ENCODE measurements at regions not wholly inside any gene's neighbourhood (a gene's known extent, or its start where the extent isn't known, plus 50 kb on each side); places are given as distances from the start of the nearest gene placed in this dataset.

DNA sequence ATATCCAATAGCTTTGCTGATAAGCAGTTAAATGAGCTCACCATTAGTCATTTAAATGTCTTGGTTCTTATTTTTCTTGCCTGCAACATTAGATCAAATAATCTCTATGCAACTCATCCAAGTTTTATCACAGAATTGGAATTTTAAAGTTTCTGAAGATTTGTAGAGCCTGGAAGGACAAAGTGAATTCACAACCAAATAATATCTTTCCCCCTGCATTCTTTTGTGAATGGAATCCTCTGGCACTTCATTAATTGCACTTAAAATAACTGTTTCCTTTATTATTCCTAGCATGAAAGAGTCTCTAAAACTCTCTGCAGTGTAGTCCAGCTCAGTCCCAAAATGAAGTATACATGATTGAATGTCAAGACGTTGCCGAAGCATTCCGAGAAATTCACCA lies 345.6 kb upstream of the TGFBR2 start:
- Histone ChIP-seq H2AK5ac (ENCODE audit: low read depth, low read length) (no peak overlapping the region), H3K23me2 (ENCODE audit: low read depth, low read length) (no peaks in the 10 kb centered on the region; the same call in 1 of the 2 replicates), H4K91ac (replicated peaks; ENCODE audit: insufficient read length, low read length) (no peak overlapping the region), H3K4me3 (ENCODE audit: extremely low read depth in 1 of 4, insufficient read depth in 2 of 4, low read depth in 3 of 4, low read length in 4 of 4) (no peak overlapping the region), H2BK120ac (replicated peaks; ENCODE audit: low read depth, low read length) (no peak overlapping the region), H3K36me3 (ENCODE audit: control insufficient read depth in 2 of 4, insufficient read depth in 4 of 4, low read length in 3 of 4) (no peaks in the 10 kb centered on the region), H2BK5ac (ENCODE audit: low read depth, low read length) (no peak overlapping the region), H2BK15ac (ENCODE audit: low read length) (no peak overlapping the region), H3K4me1 (replicated peaks in 1 of 4; ENCODE audit: control insufficient read depth in 3 of 4, insufficient read depth in 4 of 4, low read length in 3 of 4) (peaks cover 0 to 11% (median 8%) of the 10 kb centered on the region in 4 experiments; a peak in 4 of 7 replicates), H3K18ac (ENCODE audit: extremely low read depth, low read length) (no peak overlapping the region), H3K9me3 (ENCODE audit: insufficient read depth in 2 of 2, low read depth in 1 of 2, low read length in 1 of 2) (0 out of 4 replicates have a peak, but pooled peaks cover 0 to 2% of the 10 kb centered on the region in 2 experiments), H2BK12ac (ENCODE audit: low read depth, low read length) (no peak overlapping the region), H4K20me1 (replicated peaks in 1 of 2; ENCODE audit: control insufficient read depth in 1 of 2, insufficient read depth in 2 of 2, low read length in 2 of 2) (no peaks in the 10 kb centered on the region), H3K56ac (replicated peaks; ENCODE audit: insufficient read length, low read depth, low read length) (no peak overlapping the region), H4K8ac (ENCODE audit: extremely low read depth, insufficient read depth, low read length) (no peak overlapping the region), H4K5ac (ENCODE audit: insufficient read length, low read depth, low read length) (no peak overlapping the region), H3K27me3 (replicated peaks in 1 of 4; ENCODE audit: control insufficient read depth in 3 of 4, extremely low read depth in 1 of 4, insufficient read depth in 3 of 4, low read length in 3 of 4) (no peaks in the 10 kb centered on the region), H3K27ac (ENCODE audit: low read depth, low read length) (no peak overlapping the region), H3K14ac (ENCODE audit: insufficient read length) (no peak overlapping the region), H3K23ac (ENCODE audit: insufficient read length) (no peak overlapping the region), H3K79me1 (ENCODE audit: low read depth, low read length) (no peaks in the 10 kb centered on the region), H3K79me2 (ENCODE audit: control insufficient read depth in 1 of 2, insufficient read depth in 2 of 2, low read length in 2 of 2) (no peaks in the 10 kb centered on the region), H2BK20ac (ENCODE audit: low read length) (no peak overlapping the region), H3K4ac (replicated peaks; ENCODE audit: insufficient read length, low read depth, low read length) (no peak overlapping the region), H2AFZ (ENCODE audit: low read length) (no peak overlapping the region), H3K9ac (replicated peaks in 1 of 4; ENCODE audit: extremely low read depth in 1 of 4, low read depth in 3 of 4, low read length in 3 of 4) (no peak overlapping the region), H3K4me2 (ENCODE audit: insufficient read depth in 1 of 2, low read depth in 2 of 2, low read length in 2 of 2) (no peak overlapping the region)
- FAIRE-seq (no peak), DNase-seq (ENCODE audit: low read depth in 1 of 2, low spot score in 2 of 2) (no peak)
- ChIA-PET POLR2A (ENCODE audit: partially characterized antibody) (no interaction called here), CTCF (ENCODE audit: partially characterized antibody) (interaction anchor here (0.7 to 3.9 kb wide), 3 partner anchors 15 to 193 kb away, joined by 3 to 17 read pairs (median 3); no protein-coding TSS in a partner anchor)
- 59% methylated on average over 3 of the region's 3 CpGs; no CpG with 5 or more reads in 1 of the 2 experiments for WGBS, 2 experiments (ENCODE audit: extremely low coverage in 1 of 2, insufficient coverage in 1 of 2, insufficient read length in 1 of 2, insufficient replicate concordance in 2 of 2, low coverage in 1 of 2, low lambda C conversion rate in 2 of 2, missing lambda C conversion rate in 1 of 2)
- TF ChIP-seq POLR2AphosphoS5 (IDR thresholded peaks at IDR 0.05; ENCODE audit: low read depth, low read length) (no peak), SRF (IDR thresholded peaks at IDR 0.05; ENCODE audit: low read depth, low read length) (no peak), CBX5 (IDR thresholded peaks at IDR 0.05; ENCODE audit: low read depth, low read length) (no peak), EZH2 (IDR thresholded peaks at IDR 0.05; ENCODE audit: low read depth, low read length, severe bottlenecking) (no peak), RBBP5 (IDR thresholded peaks at IDR 0.05; ENCODE audit: borderline replicate concordance, low read depth, low read length) (no peak), PHF8 (conservative IDR thresholded peaks at IDR 0.05; ENCODE audit: low read depth, low read length) (no peak), SIN3A (conservative IDR thresholded peaks at IDR 0.05 in 1 of 2, IDR thresholded peaks at IDR 0.05 in 1 of 2; ENCODE audit: low read depth in 1 of 2, low read length in 2 of 2) (no peak), EGR1 (IDR thresholded peaks at IDR 0.05; ENCODE audit: borderline replicate concordance, low read depth, low read length) (no peak), HDAC2 (IDR thresholded peaks at IDR 0.05; ENCODE audit: borderline replicate concordance in 1 of 2, low read depth in 2 of 2, low read length in 2 of 2) (no peak), CHD2 (IDR thresholded peaks at IDR 0.05; ENCODE audit: low read length) (no peak), TAF7 (optimal IDR thresholded peaks at IDR 0.05; ENCODE audit: borderline replicate concordance, low read depth, low read length) (no peak), SP2 (IDR thresholded peaks at IDR 0.05; ENCODE audit: low read length) (no peak), TAF1 (IDR thresholded peaks at IDR 0.05; ENCODE audit: low read depth, low read length) (no peak), SIX5 (IDR thresholded peaks at IDR 0.05; ENCODE audit: low read depth, low read length) (no peak), JUN (IDR thresholded peaks at IDR 0.05; ENCODE audit: low read depth, low read length) (no peak)
